Stomach (tissue), 4 donors: ENCODE measurements at regions not wholly inside any gene's neighbourhood (a gene's known extent, or its start where the extent isn't known, plus 50 kb on each side); places are given as distances from the start of the nearest gene placed in this dataset.

Experiments used
- EP300 ChIP-seq: sonication (generic); formaldehyde crosslinking; IDR thresholded peaks from one replicate; pipeline ENCODE4 v1.6.1; 2017; ENCODE audit warnings: antibody characterized with exemption
- POLR2A ChIP-seq, 4 donors: fragments of 450-650 bp; IDR thresholded peaks; one replicate each; pipeline ENCODE4 v1.6.1; 2016; ENCODE audit warnings: antibody characterized with exemption in 4 of 4, control low read depth in 2 of 4, mild to moderate bottlenecking in 1 of 4, moderate library complexity in 1 of 4
- POLR2AphosphoS5 ChIP-seq, 3 donors: sonication (generic); formaldehyde crosslinking; IDR thresholded peaks; one replicate each; pipeline ENCODE4 v1.6.1; 2016; ENCODE audit warnings: antibody characterized with exemption in 3 of 3
- TF ChIP-seq, protein P1 (sequence below), 7 experiments: fragments of 450-650 bp in 4 of 7; fragments of 200-600 bp in 3 of 7; sonication (generic) in 3 of 7; IDR thresholded peaks; one replicate each; pipeline ENCODE4 v1.5.1; 2016 to 2019; ENCODE audit warnings: antibody characterized with exemption in 7 of 7, control low read depth in 2 of 7, mild to moderate bottlenecking in 1 of 7

DNA sequence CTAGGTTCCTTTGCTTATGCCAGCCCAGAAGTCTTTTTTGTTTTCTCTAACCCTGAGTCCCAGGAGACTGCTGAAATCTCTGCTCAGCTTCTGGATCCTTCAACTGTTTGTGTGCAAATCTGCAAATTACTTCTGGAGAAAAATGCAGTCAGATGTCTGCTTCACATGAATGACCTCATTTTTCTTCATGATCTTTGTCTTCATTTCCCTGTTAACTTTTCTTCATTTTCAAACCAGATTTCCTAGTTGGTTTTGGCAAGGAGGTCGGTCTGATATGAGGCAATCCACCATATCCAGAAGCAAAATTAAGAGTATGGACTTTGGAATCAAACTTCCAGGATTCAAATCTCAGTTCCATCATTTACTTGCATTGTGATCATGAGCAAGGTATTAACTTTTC lies 66.8 kb downstream of the ZNF503 start:
- TF ChIP-seq, protein P1, sequence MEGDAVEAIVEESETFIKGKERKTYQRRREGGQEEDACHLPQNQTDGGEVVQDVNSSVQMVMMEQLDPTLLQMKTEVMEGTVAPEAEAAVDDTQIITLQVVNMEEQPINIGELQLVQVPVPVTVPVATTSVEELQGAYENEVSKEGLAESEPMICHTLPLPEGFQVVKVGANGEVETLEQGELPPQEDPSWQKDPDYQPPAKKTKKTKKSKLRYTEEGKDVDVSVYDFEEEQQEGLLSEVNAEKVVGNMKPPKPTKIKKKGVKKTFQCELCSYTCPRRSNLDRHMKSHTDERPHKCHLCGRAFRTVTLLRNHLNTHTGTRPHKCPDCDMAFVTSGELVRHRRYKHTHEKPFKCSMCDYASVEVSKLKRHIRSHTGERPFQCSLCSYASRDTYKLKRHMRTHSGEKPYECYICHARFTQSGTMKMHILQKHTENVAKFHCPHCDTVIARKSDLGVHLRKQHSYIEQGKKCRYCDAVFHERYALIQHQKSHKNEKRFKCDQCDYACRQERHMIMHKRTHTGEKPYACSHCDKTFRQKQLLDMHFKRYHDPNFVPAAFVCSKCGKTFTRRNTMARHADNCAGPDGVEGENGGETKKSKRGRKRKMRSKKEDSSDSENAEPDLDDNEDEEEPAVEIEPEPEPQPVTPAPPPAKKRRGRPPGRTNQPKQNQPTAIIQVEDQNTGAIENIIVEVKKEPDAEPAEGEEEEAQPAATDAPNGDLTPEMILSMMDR (IDR thresholded peaks at IDR 0.05): no peak
- no peak for TF ChIP-seq POLR2A (IDR thresholded peaks at IDR 0.05)
- no peak for TF ChIP-seq POLR2AphosphoS5 (IDR thresholded peaks at IDR 0.05)
- no peak for TF ChIP-seq EP300
